B cell (primary cell): ENCODE measurements at regions not wholly inside any gene's neighbourhood (a gene's known extent, or its start where the extent isn't known, plus 50 kb on each side); places are given as distances from the start of the nearest gene placed in this dataset.
"Not testable (repeated sequence)": the region's sequence is repeated elsewhere in the genome, so short reads cannot be mapped to it uniquely, and the experiment has no call there.

Source experiments
- ATAC-seq: fragments of 200-7000 bp; cut with Tn5 transposase; one replicate; pipeline ENCODE4 v1.10.0; 2021; ENCODE audit warnings: low read depth, mild to moderate bottlenecking, moderate number of reproducible peaks, moderate library complexity
- CTCF ChIA-PET: fragments of 350-600 bp; sonication (Branson Sonifier 250); formaldehyde crosslinking; loops from one replicate; lab custom pipeline; 2021; ENCODE audit warnings: antibody characterized with exemption, inconsistent platforms; lab: Charles Lee
- POLR2A ChIA-PET: fragments of 350-600 bp; sonication (Branson Sonifier 250); formaldehyde crosslinking; loops from one replicate; lab custom pipeline; 2021; ENCODE audit warnings: antibody characterized with exemption; lab: Charles Lee
- DNase-seq: peaks from one replicate; pipeline ENCODE4 v3.0.0; 2013
- H2AFZ ChIP-seq: 2 replicates; pipeline ENCODE4 v1.6.1; 2012; ENCODE audit warnings: mild to moderate bottlenecking, low read depth, low read length; ENCODE audit not compliant: insufficient read depth, poor library complexity, severe bottlenecking
- H3K27ac ChIP-seq, 2 donors: 1 replicate in 1 of 2; 2 replicates in 1 of 2; pipeline ENCODE4 v1.5.1; 2012 to 2013; ENCODE audit warnings: low read length in 2 of 2, mild to moderate bottlenecking in 2 of 2, moderate library complexity in 1 of 2
- H3K27me3 ChIP-seq, 4 experiments: fragments of 200-600 bp in 1 of 4; sonication (generic) in 1 of 4; replicated peaks in 1 of 4; 1 replicate in 2 of 4; 2 replicates in 2 of 4; pipeline versions ENCODE4 v1.6.1 to v1.7.0; 2013 to 2016; ENCODE audit warnings: low read length in 3 of 4, mild to moderate bottlenecking in 2 of 4, mixed read lengths in 1 of 4, moderate library complexity in 1 of 4; ENCODE audit not compliant: insufficient read depth in 4 of 4, control insufficient read depth in 3 of 4; ENCODE audit errors: control extremely low read depth in 1 of 4
- H3K36me3 ChIP-seq, 2 experiments: replicated peaks in 1 of 2; 1 replicate in 1 of 2; 2 replicates in 1 of 2; pipeline versions ENCODE4 v1.6.1 to v1.7.1; 2013; ENCODE audit warnings: low read length in 1 of 2; ENCODE audit not compliant: insufficient read depth in 2 of 2, control insufficient read depth in 1 of 2; ENCODE audit errors: control extremely low read depth in 1 of 2, extremely low read depth in 1 of 2
- H3K4me1 ChIP-seq, 2 donors: fragments of 200-600 bp in 1 of 2; sonication (generic) in 1 of 2; 1 replicate in 1 of 2; 2 replicates in 1 of 2; pipeline versions ENCODE4 v1.5.1 to v1.6.1; 2013 to 2017; ENCODE audit warnings: low read length in 2 of 2; ENCODE audit not compliant: control insufficient read depth in 2 of 2, insufficient read depth in 2 of 2
- H3K4me2 ChIP-seq: replicated peaks from 2 replicates; pipeline ENCODE3; 2012; ENCODE audit warnings: mild to moderate bottlenecking, low read depth, low read length; ENCODE audit not compliant: poor library complexity, severe bottlenecking
- H3K4me3 ChIP-seq, 5 experiments: fragments of 200-600 bp in 1 of 5; sonication (generic) in 1 of 5; 1 replicate in 3 of 5; 2 replicates in 2 of 5; pipeline versions ENCODE4 v1.5.1 to v1.7.0; 2011 to 2016; ENCODE audit warnings: low read length in 4 of 5, mild to moderate bottlenecking in 4 of 5, low read depth in 2 of 5, control low read depth in 1 of 5, moderate library complexity in 1 of 5; ENCODE audit not compliant: insufficient read depth in 1 of 5; ENCODE audit errors: control extremely low read depth in 1 of 5, extremely low read depth in 1 of 5
- H3K79me2 ChIP-seq: fragments of 200-600 bp; sonication (generic); one replicate; pipeline ENCODE4 v1.6.0; 2016; ENCODE audit warnings: low read length; ENCODE audit not compliant: control insufficient read depth, insufficient read depth
- H3K9ac ChIP-seq: fragments of 200-600 bp; sonication (generic); 2 replicates; pipeline ENCODE4 v1.6.1; 2017; ENCODE audit warnings: mild to moderate bottlenecking, low read length, moderate library complexity
- H3K9me3 ChIP-seq, 3 donors: one replicate each; pipeline versions ENCODE4 v1.6.1 to v1.7.1; 2013; ENCODE audit warnings: low read length in 2 of 3; ENCODE audit not compliant: control insufficient read depth in 2 of 3, insufficient read depth in 1 of 3; ENCODE audit errors: control extremely low read depth in 1 of 3
- H4K20me1 ChIP-seq: 2 replicates; pipeline ENCODE4 v1.6.0; 2012; ENCODE audit warnings: mild to moderate bottlenecking, low read length; ENCODE audit not compliant: insufficient read depth, control insufficient read depth, poor library complexity, severe bottlenecking
- H3K27ac Mint-ChIP-seq: one replicate; pipeline ENCODE4 v1.8.0; 2021; ENCODE audit warnings: mixed read lengths
- H3K27me3 Mint-ChIP-seq: one replicate; pipeline ENCODE4 v1.8.0; 2021; ENCODE audit warnings: mixed read lengths
- H3K4me1 Mint-ChIP-seq: one replicate; pipeline ENCODE4 v1.8.0; 2021; ENCODE audit warnings: mixed read lengths
- H3K4me3 Mint-ChIP-seq: one replicate; pipeline ENCODE4 v1.8.0; 2021; ENCODE audit warnings: mixed read lengths
- H3K9me3 Mint-ChIP-seq: one replicate; pipeline ENCODE4 v1.8.0; 2022; ENCODE audit warnings: mixed read lengths; ENCODE audit not compliant: insufficient read depth
- CTCF ChIP-seq: fragments of 200-600 bp; IDR thresholded peaks from one replicate; pipeline ENCODE4 v1.8.0; 2022; ENCODE audit warnings: antibody characterized with exemption, mild to moderate bottlenecking
- EZH2 ChIP-seq: IDR thresholded peaks from 2 replicates; pipeline ENCODE4 v1.6.1; 2012; ENCODE audit warnings: borderline replicate concordance, low read depth, mild to moderate bottlenecking, moderate library complexity, low read length; ENCODE audit not compliant: insufficient read depth, poor library complexity, severe bottlenecking
- WGBS: methylation state at CpG from one replicate; pipeline ENCODE4 v1.1.5; 2013; ENCODE audit warnings: missing lambda C conversion rate; ENCODE audit not compliant: insufficient coverage; 5-methylcytosine and 5-hydroxymethylcytosine counted together
- intact Hi-C: fragments of 100-400 bp; cut with micrococcal nuclease; formaldehyde crosslinking; loops from one replicate; pipeline ENCODE4 v1.10.0; 2022

- no peak overlapping the region for H3K4me3 ChIP-seq
- H3K9ac ChIP-seq: no peak overlapping the region
- no peaks in the 10 kb centered on the region for H3K27me3 ChIP-seq
- Mint-ChIP-seq H3K4me3 (no peak overlapping the region), H3K9me3 (no peaks in the 10 kb centered on the region), H3K27ac (no peak overlapping the region), H3K4me1 (no peaks in the 10 kb centered on the region), H3K27me3 (no peaks in the 10 kb centered on the region)
- no peak for ATAC-seq
- ChIA-PET POLR2A (no interaction called here), CTCF (no interaction called here)
- DNase-seq: no peak
- TF ChIP-seq EZH2: no peak
- TF ChIP-seq CTCF: no peak
- H4K20me1 ChIP-seq: no peaks in the 10 kb centered on the region
- no peaks in the 10 kb centered on the region for H3K79me2 ChIP-seq
- no peak overlapping the region for H3K4me2 ChIP-seq
- no peaks in the 10 kb centered on the region for H3K4me1 ChIP-seq
- no peak overlapping the region for H3K27ac ChIP-seq
- H3K9me3 ChIP-seq: no peaks in the 10 kb centered on the region
- intact Hi-C loops: no loop called here
- no peaks in the 10 kb centered on the region for H3K36me3 ChIP-seq
- no peak overlapping the region for H2AFZ ChIP-seq
- WGBS: no CpG with 5 or more reads among the region's 1 CpG
These were observed 951.5 kb downstream of the KCNT2 start for GRCh38 chr1:195656780-195657179.

GRCh38 chr1:195648875-195649274, 959.4 kb downstream of the KCNT2 start:
- H4K20me1 ChIP-seq, H3K4me2 ChIP-seq, H3K9ac ChIP-seq, H3K4me3 ChIP-seq, H3K79me2 ChIP-seq, H3K36me3 ChIP-seq, POLR2A ChIA-PET, H2AFZ ChIP-seq, intact Hi-C loops, H3K27ac Mint-ChIP-seq, H3K27me3 Mint-ChIP-seq, ATAC-seq, H3K9me3 Mint-ChIP-seq, H3K9me3 ChIP-seq, H3K27ac ChIP-seq, H3K4me3 Mint-ChIP-seq, H3K4me1 Mint-ChIP-seq, H3K27me3 ChIP-seq, CTCF ChIA-PET, H3K4me1 ChIP-seq, DNase-seq: not testable (repeated sequence)
- 90% methylated on average over 2 of the region's 2 CpGs for WGBS
